Astrocyte (in vitro differentiated cells and primary cell): ENCODE measurements at regions not wholly inside any gene's neighbourhood (a gene's known extent, or its start where the extent isn't known, plus 50 kb on each side); places are given as distances from the start of the nearest gene placed in this dataset.

ENCODE experiments used
- DNase-seq: peaks from one replicate; pipeline ENCODE4 v3.0.0-alpha.2; 2010; ENCODE audit warnings: low read depth
- FAIRE-seq: peaks from 2 replicates; lab custom pipeline; 2011; peaks lifted over from hg19 to GRCh38; lab: Jason Lieb, UNC
- H2AFZ ChIP-seq: 2 replicates; pipeline ENCODE4 v1.6.0; 2012; ENCODE audit warnings: low read depth, low read length, inconsistent platforms
- H3K27ac ChIP-seq: 2 replicates; pipeline ENCODE4 v1.5.1; 2011; ENCODE audit warnings: low read depth, low read length, inconsistent platforms
- H3K27me3 ChIP-seq: 2 replicates; pipeline ENCODE4 v1.6.0; 2011; ENCODE audit warnings: low read length, inconsistent platforms; ENCODE audit not compliant: insufficient read depth
- H3K36me3 ChIP-seq: 2 replicates; pipeline ENCODE4 v1.5.1; 2011; ENCODE audit warnings: low read length, inconsistent platforms; ENCODE audit not compliant: insufficient read depth
- H3K4me1 ChIP-seq: 2 replicates; pipeline ENCODE4 v1.5.1; 2011; ENCODE audit warnings: low read length, inconsistent platforms; ENCODE audit not compliant: insufficient read depth
- H3K4me2 ChIP-seq: 2 replicates; pipeline ENCODE4 v1.6.0; 2012; ENCODE audit warnings: low read length, inconsistent platforms
- H3K4me3 ChIP-seq: 2 replicates; pipeline ENCODE4 v1.5.1; 2011; ENCODE audit warnings: low read depth, mild to moderate bottlenecking, low read length, inconsistent platforms; ENCODE audit not compliant: insufficient read depth
- H3K79me2 ChIP-seq: 2 replicates; pipeline ENCODE4 v1.6.0; 2012; ENCODE audit warnings: mild to moderate bottlenecking, low read length, inconsistent platforms; ENCODE audit not compliant: insufficient read depth
- H3K9ac ChIP-seq: 2 replicates; pipeline ENCODE4 v1.6.0; 2012; ENCODE audit warnings: mild to moderate bottlenecking, low read length, inconsistent platforms
- H3K9me3 ChIP-seq: 2 replicates; pipeline ENCODE4 v1.5.1; 2012; ENCODE audit warnings: low read depth, mild to moderate bottlenecking, low read length, inconsistent platforms; ENCODE audit not compliant: insufficient read depth
- H4K20me1 ChIP-seq: 2 replicates; pipeline ENCODE4 v1.6.0; 2012; ENCODE audit warnings: low read length, inconsistent platforms; ENCODE audit not compliant: insufficient read depth
- H3K27ac Mint-ChIP-seq: one replicate; pipeline ENCODE4 v1.8.0; 2021; ENCODE audit warnings: mild to moderate bottlenecking, mixed read lengths; ENCODE audit not compliant: unreplicated experiment
- H3K27me3 Mint-ChIP-seq: one replicate; pipeline ENCODE4 v1.8.0; 2021; ENCODE audit warnings: low read depth, mixed read lengths; ENCODE audit not compliant: unreplicated experiment
- H3K36me3 Mint-ChIP-seq: one replicate; pipeline ENCODE4 v1.8.0; 2021; ENCODE audit warnings: low read depth, mixed read lengths; ENCODE audit not compliant: unreplicated experiment
- H3K4me1 Mint-ChIP-seq: one replicate; pipeline ENCODE4 v1.8.0; 2021; ENCODE audit warnings: low read depth, mixed read lengths; ENCODE audit not compliant: unreplicated experiment
- H3K4me3 Mint-ChIP-seq: one replicate; pipeline ENCODE4 v1.8.0; 2021; ENCODE audit warnings: mild to moderate bottlenecking, moderate library complexity, mixed read lengths; ENCODE audit not compliant: unreplicated experiment
- H3K9me3 Mint-ChIP-seq: one replicate; pipeline ENCODE4 v1.8.0; 2021; ENCODE audit warnings: mild to moderate bottlenecking, mixed read lengths; ENCODE audit not compliant: unreplicated experiment
- CTCF ChIP-seq: IDR thresholded peaks from 2 replicates; pipeline ENCODE4 v1.5.1; 2011; ENCODE audit warnings: low read depth, mild to moderate bottlenecking, inconsistent platforms, low read length, moderate library complexity; ENCODE audit not compliant: insufficient read depth
- EZH2 ChIP-seq: IDR thresholded peaks from 2 replicates; pipeline ENCODE4 v1.6.1; 2012; ENCODE audit warnings: mild to moderate bottlenecking, low read length, inconsistent platforms; ENCODE audit not compliant: insufficient read depth

GRCh38 chr13:44244288-44244687, 129.3 kb upstream of the SERP2 start:
- H3K79me2 ChIP-seq, result no peaks in the 10 kb centered on the region
- TF ChIP-seq CTCF (no peak), EZH2 (no peak)
- H3K27me3 ChIP-seq, result no peaks in the 10 kb centered on the region
- no peaks in the 10 kb centered on the region for H4K20me1 ChIP-seq
- H3K27ac ChIP-seq, result peak overlapping the region; percentile 92
- Mint-ChIP-seq H3K4me1 (peaks cover 26% of the 10 kb centered on the region), H3K9me3 (peaks cover 2% of the 10 kb centered on the region), H3K36me3 (no peaks in the 10 kb centered on the region), H3K27me3 (no peaks in the 10 kb centered on the region), H3K4me3 (no peak overlapping the region), H3K27ac (no peak overlapping the region)
- H3K9ac ChIP-seq, result peak overlapping the region; percentile 72
- H3K9me3 ChIP-seq, result no peaks in the 10 kb centered on the region
- DNase-seq (peak; percentile 89), FAIRE-seq (no peak)
- H3K4me1 ChIP-seq, result peaks cover 28% of the 10 kb centered on the region
- peak overlapping the region; percentile 31 for H2AFZ ChIP-seq
- peak overlapping the region; percentile 41 for H3K4me2 ChIP-seq
- H3K36me3 ChIP-seq, result no peaks in the 10 kb centered on the region
- no peak overlapping the region for H3K4me3 ChIP-seq

GRCh38 chr13:44249431-44249836, 124.2 kb upstream of the SERP2 start:
- H2AFZ ChIP-seq, result peak overlapping the region; percentile 45

More at GRCh38 chr13:44249431-44249836, 124.2 kb upstream of the SERP2 start:
- Histone ChIP-seq H3K36me3 (no peaks in the 10 kb centered on the region), H3K4me2 (no peak overlapping the region), H3K79me2 (no peaks in the 10 kb centered on the region), H4K20me1 (no peaks in the 10 kb centered on the region), H3K9ac (no peak overlapping the region), H3K4me3 (no peak overlapping the region), H3K4me1 (peaks cover 14% of the 10 kb centered on the region), H3K27ac (no peak overlapping the region), H3K9me3 (no peaks in the 10 kb centered on the region), H3K27me3 (no peaks in the 10 kb centered on the region)
- Mint-ChIP-seq H3K9me3 (no peaks in the 10 kb centered on the region), H3K4me3 (no peak overlapping the region), H3K27me3 (peaks cover 3% of the 10 kb centered on the region), H3K4me1 (peaks cover 10% of the 10 kb centered on the region), H3K27ac (no peak overlapping the region), H3K36me3 (no peaks in the 10 kb centered on the region)
- FAIRE-seq, result no peak
- DNase-seq, result peak; percentile 77
- TF ChIP-seq EZH2, result no peak
- no peak for TF ChIP-seq CTCF
